ENCODE measurements at regions not wholly inside any gene's neighbourhood (a gene's known extent, or its start where the extent isn't known, plus 50 kb on each side); places are given as distances from the start of the nearest gene placed in this dataset.
"Not testable (repeated sequence)": the region's sequence is repeated elsewhere in the genome, so short reads cannot be mapped to it uniquely, and the experiment has no call there.

GRCh38 chr5:106020894-106021293 is 1649.8 kb downstream of the EFNA5 start:
- no peak overlapping the region for H3K27ac ChIP-seq
- no peak for TF ChIP-seq ZFX (IDR thresholded peaks at IDR 0.05)
- no peak for TF ChIP-seq CTCF (conservative IDR thresholded peaks at IDR 0.05)

GRCh38 chr5:106019261-106019660 is 1651.5 kb downstream of the EFNA5 start:
- TF ChIP-seq CTCF (conservative IDR thresholded peaks at IDR 0.05) (no peak), ZFX (IDR thresholded peaks at IDR 0.05) (no peak)
- H3K27ac ChIP-seq: no peak overlapping the region

DNA sequence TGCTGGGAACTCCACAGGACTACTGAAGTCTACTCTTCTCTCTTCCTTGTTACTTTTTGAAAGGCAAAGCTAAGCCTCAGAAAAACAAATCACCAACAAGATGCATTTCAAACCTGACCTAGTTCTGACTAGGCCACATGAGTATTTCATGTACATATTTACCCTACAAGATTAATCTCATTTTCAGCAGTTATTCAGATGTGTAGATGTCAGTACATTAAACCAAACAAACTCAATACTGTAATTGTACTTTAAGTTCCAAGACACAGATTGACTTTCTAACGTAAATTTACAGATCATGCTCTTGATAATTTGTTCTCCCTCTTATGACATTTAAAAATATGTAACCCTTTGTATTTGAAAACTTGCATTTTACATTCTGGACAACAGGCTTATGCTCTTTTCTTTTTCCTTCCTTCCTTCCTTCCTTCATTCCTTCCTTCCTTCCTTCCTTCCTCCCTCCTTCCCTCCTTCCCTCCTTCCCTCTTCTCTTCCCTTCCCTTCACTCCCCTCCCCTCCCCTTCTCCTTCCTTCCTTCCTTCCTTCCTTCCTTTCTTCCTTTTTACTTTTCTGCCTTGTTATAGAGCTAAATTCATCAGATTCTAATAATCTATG is 1653.4 kb downstream of the EFNA5 start:
- H3K27ac ChIP-seq: no peak overlapping the region
- no peak for TF ChIP-seq ZFX (IDR thresholded peaks at IDR 0.05)
- no peak for TF ChIP-seq CTCF (conservative IDR thresholded peaks at IDR 0.05)

GRCh38 chr5:106014262-106014661 is 1656.5 kb downstream of the EFNA5 start:
- H3K27ac ChIP-seq: no peak overlapping the region
- TF ChIP-seq ZFX (IDR thresholded peaks at IDR 0.05) (no peak), CTCF (conservative IDR thresholded peaks at IDR 0.05) (no peak)

DNA sequence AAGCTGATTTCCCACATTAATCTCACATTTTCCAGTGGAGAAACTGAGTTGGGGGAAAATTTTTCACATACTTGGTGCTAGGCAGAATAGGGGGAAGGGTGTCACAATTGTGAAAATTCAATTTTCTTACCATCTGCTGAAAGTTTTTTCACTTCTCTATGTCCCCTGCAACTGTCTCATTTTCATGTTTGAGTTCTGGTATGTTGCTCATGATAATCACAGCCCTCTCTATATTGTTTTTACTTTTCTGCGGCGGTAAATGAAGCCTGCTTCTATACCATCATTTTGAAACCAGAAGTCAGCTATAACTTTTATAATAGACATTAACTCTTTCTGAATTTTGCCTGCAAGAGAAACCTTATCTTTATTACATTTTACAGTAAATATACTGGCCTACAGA is 1664.5 kb downstream of the EFNA5 start:
- TF ChIP-seq ZFX (IDR thresholded peaks at IDR 0.05): no peak
- TF ChIP-seq CTCF (conservative IDR thresholded peaks at IDR 0.05): no peak
- no peak overlapping the region for H3K27ac ChIP-seq

- not testable (repeated sequence) for H3K27ac ChIP-seq
Observed at GRCh38 chr5:105998991-105999390, 1671.7 kb downstream of the EFNA5 start.

DNA sequence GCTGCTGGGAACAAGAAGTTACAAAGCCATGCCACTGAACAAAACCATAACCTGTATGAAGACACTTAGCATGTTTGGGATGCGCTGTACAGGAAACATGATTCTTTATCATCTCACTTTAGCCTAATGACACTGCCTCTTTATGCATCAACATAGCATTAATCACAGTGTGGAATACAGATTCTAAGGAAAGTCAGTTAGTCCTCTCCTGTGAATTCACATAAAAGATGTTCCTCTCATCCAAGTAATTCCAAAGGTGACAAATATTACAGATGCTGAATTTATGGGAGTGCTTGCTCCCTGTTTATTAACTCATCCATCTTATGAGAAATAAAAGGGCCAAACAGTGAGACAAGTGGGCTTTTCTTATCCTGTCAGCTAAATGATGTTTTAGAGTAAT is 1677.7 kb downstream of the EFNA5 start:
- TF ChIP-seq CTCF (conservative IDR thresholded peaks at IDR 0.05): no peak
- H3K27ac ChIP-seq: no peak overlapping the region

GRCh38 chr5:105982526-105982925 is 1688.2 kb downstream of the EFNA5 start:
- no peak overlapping the region for H3K27ac ChIP-seq
- TF ChIP-seq ZFX (IDR thresholded peaks at IDR 0.05) (no peak), CTCF (conservative IDR thresholded peaks at IDR 0.05) (no peak)
